ENCODE measurements at regions not wholly inside any gene's neighbourhood (a gene's known extent, or its start where the extent isn't known, plus 50 kb on each side); places are given as distances from the start of the nearest gene placed in this dataset.

DNA sequence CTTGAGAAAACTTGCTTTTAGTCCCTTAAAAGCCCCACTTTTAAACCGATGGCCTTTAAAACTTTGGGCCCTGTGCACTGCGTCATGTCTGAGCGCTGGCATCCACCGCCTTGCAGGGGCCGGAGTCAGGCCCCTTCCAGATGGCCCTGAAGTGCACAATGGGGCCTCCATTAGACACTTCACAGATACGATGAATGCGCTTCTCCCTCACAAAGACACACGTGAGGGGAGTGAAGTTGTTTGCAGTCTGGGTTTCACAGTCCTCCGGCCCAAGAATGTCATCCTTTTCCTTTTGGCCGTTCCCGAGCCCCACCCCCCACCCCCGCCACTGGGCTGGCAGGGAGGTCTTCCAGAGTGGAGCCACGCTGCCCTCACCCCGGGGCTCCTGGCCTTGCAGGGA, 415.1 kb upstream of the SALL3 start:
- ATAC-seq, result no peak
- no peak for DNase-seq
- no peak overlapping the region for H3K4me3 ChIP-seq
- H3K27ac ChIP-seq, result no peak overlapping the region
- no peaks in the 10 kb centered on the region for H3K36me3 ChIP-seq
- TF ChIP-seq, protein P1, sequence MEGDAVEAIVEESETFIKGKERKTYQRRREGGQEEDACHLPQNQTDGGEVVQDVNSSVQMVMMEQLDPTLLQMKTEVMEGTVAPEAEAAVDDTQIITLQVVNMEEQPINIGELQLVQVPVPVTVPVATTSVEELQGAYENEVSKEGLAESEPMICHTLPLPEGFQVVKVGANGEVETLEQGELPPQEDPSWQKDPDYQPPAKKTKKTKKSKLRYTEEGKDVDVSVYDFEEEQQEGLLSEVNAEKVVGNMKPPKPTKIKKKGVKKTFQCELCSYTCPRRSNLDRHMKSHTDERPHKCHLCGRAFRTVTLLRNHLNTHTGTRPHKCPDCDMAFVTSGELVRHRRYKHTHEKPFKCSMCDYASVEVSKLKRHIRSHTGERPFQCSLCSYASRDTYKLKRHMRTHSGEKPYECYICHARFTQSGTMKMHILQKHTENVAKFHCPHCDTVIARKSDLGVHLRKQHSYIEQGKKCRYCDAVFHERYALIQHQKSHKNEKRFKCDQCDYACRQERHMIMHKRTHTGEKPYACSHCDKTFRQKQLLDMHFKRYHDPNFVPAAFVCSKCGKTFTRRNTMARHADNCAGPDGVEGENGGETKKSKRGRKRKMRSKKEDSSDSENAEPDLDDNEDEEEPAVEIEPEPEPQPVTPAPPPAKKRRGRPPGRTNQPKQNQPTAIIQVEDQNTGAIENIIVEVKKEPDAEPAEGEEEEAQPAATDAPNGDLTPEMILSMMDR (IDR thresholded peaks at IDR 0.05), result no peak
- intact Hi-C loops (cut with DNase I), result no loop called here
- peaks cover 0 to 16% of the 10 kb centered on the region in 2 donors for H3K27me3 ChIP-seq
- H3K9me3 ChIP-seq, result peaks cover 0 to 14% of the 10 kb centered on the region in 2 donors
- no peaks in the 10 kb centered on the region for H3K4me1 ChIP-seq

DNA sequence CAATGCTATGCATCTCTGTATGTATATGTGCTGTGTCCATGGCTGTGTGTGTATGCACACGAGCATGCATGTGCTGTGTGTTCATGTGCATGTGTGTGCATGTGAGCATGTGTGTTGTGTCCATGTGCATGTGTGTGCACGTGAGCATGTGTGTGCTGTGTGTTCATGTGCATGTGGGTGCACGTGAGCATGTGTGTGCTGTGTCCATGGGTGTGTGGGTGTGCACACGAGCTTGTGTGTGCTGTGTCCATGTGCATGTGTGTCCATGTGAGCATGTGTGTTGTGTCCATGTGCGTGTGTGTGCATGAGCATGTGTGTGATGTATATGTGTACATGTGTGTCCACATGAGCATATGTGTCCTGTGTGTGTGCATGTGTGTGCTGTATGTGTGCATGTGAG, 414.4 kb upstream of the SALL3 start:
- intact Hi-C loops (cut with DNase I), result no loop called here
- DNase-seq, result no peak
- TF ChIP-seq, protein P1 (IDR thresholded peaks at IDR 0.05), result no peak
- H3K27me3 ChIP-seq, result peaks cover 0 to 16% of the 10 kb centered on the region in 2 donors
- H3K9me3 ChIP-seq, result peaks cover 0 to 18% of the 10 kb centered on the region in 2 donors
- H3K36me3 ChIP-seq, result no peaks in the 10 kb centered on the region
- H3K4me1 ChIP-seq, result no peaks in the 10 kb centered on the region
- no peak for ATAC-seq
- H3K27ac ChIP-seq, result no peak overlapping the region
- no peak overlapping the region for H3K4me3 ChIP-seq

DNA sequence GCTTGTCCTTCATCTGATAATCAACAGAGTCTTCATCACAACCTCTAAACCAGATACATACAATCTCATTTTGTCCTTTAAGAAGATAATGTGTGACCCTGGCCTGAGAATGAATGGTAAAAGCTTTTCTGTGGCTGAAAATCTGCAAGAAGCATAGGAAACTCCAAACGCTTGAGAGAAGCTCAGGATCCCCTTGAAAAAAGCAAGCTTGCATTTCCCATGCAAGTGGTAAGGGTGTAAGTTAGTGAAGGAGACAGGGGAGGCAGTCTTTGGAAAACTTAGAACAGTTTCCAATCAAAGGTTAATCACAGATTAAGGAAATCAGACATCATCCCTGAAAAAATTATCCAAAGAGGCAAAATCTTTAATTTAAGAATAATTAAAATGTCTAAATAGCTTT, 413.6 kb upstream of the SALL3 start:
- Histone ChIP-seq H3K4me1 (no peaks in the 10 kb centered on the region), H3K4me3 (no peak overlapping the region), H3K9me3 (peaks cover 0 to 18% of the 10 kb centered on the region in 2 donors), H3K27ac (no peak overlapping the region), H3K36me3 (no peaks in the 10 kb centered on the region), H3K27me3 (peaks cover 0 to 16% of the 10 kb centered on the region in 2 donors)
- TF ChIP-seq, protein P1 (IDR thresholded peaks at IDR 0.05), result no peak
- intact Hi-C loops (cut with DNase I), result no loop called here
- DNase-seq (no peak), ATAC-seq (no peak)

DNA sequence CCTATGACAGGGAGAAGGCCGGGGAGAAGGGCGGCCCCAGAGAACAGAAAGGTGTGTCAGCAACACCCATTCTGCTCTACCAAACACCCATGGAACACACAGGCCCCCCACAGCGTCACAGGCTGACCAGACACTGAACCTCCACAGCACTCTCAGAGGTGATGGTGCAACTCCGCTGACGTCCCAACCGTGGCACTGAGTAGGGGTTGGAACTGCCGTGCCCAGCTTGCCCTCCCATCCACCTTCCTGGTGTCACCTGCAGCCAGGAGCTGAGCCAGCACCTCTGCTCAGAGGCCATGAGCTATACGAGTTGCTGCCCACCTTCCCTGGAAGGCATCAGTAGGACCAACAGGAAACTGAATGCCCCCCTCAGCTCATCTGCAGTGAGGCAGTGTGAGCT, 412.9 kb upstream of the SALL3 start:
- DNase-seq (no peak), ATAC-seq (no peak)
- no peaks in the 10 kb centered on the region for H3K4me1 ChIP-seq
- H3K9me3 ChIP-seq, result peaks cover 0 to 20% of the 10 kb centered on the region in 2 donors
- H3K4me3 ChIP-seq, result no peak overlapping the region
- peaks cover 0 to 16% of the 10 kb centered on the region in 2 donors for H3K27me3 ChIP-seq
- TF ChIP-seq, protein P1 (IDR thresholded peaks at IDR 0.05), result no peak
- H3K27ac ChIP-seq, result no peak overlapping the region
- intact Hi-C loops (cut with DNase I), result no loop called here
- H3K36me3 ChIP-seq, result no peaks in the 10 kb centered on the region

DNA sequence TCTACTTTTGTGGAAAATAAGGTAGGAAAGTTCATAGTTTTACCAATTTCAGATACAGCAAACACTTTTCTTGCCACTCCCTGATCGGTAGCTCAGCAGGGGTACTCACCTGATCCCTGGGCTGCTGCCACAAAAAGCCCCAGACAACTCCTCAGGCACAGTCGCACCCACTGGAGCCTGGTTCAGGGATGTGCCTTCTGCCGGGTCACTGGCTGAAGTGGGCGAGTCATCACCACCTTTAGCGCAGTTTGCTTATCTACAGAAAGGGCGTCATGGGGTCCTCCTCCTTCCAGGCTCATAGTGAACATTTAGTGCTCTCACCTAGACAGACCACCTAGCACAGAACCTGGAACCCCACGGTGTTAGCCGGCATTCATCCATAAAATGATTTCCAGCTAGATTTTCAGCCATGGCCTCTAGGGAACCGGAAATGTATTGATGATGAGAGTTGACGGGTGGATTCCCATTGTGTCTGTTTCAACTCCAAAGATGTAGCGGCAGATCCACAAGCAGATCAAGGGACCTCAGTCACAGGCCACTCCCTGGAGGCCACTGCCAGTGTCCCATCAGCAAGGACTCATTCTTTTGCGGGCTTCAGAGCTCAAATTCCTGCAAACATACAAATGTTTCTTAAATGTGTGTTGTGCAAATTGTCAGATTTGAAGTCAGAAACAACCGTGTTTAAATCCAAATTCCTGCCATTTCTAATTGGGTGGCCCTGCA, 408.4 kb upstream of the SALL3 start:
- intact Hi-C loops (cut with DNase I), result no loop called here
- TF ChIP-seq, protein P1 (IDR thresholded peaks at IDR 0.05), result no peak

More for the DNA sequence above, 408.4 kb upstream of the SALL3 start:
- no peaks in the 10 kb centered on the region for H3K36me3 ChIP-seq
- H3K4me3 ChIP-seq, result no peak overlapping the region
- no peaks in the 10 kb centered on the region for H3K27me3 ChIP-seq
- peaks cover 0 to 49% of the 10 kb centered on the region in 2 donors for H3K9me3 ChIP-seq
- ATAC-seq (no peak), DNase-seq (no peak)
- H3K4me1 ChIP-seq, result no peaks in the 10 kb centered on the region
- H3K27ac ChIP-seq, result no peak overlapping the region

Data from left lung (tissue), 4 donors.